HCT116 (cell line): ENCODE measurements at regions not wholly inside any gene's neighbourhood (a gene's known extent, or its start where the extent isn't known, plus 50 kb on each side); places are given as distances from the start of the nearest gene placed in this dataset.

Experiments used
- ATAC-seq: fragments of 200-7000 bp; cut with Tn5 transposase; 2 replicates; pipeline ENCODE4 v1.9.1; 2020; ENCODE audit warnings: mild to moderate bottlenecking, moderate library complexity
- BruUV-seq: library from RNA; stranded (reverse); fragments of 400-500 nt; replicated peaks from 2 replicates; lab custom pipeline; 2021; lab: Mats Ljungman, UMichigan
- CTCF ChIA-PET: fragments of 300-600 bp; sonication (Branson Sonifier 250); formaldehyde crosslinking; loops from one replicate; lab custom pipeline; 2021; ENCODE audit warnings: antibody characterized with exemption; lab: Charles Lee
- POLR2A ChIA-PET: fragments of 300-600, 350-600 bp; sonication (Branson Sonifier 250); formaldehyde crosslinking; loops from one replicate; lab custom pipeline; 2021; ENCODE audit warnings: antibody characterized with exemption; lab: Charles Lee
- RAD21 ChIA-PET, 2 experiments: fragments of 300-600 bp; sonication (Branson Sonifier 250); formaldehyde crosslinking; loops; one replicate each; lab custom pipeline; 2023; ENCODE audit warnings: low total read pairs in 2 of 2; ENCODE audit not compliant: uncharacterized antibody in 2 of 2, unreplicated experiment in 2 of 2, low non-redundant PET in 1 of 2; lab: Charles Lee
- DNase-seq: peaks from one replicate; pipeline ENCODE4 v3.0.0-alpha.2; 2010; ENCODE audit warnings: low read depth, low spot score
- H2AFZ ChIP-seq: fragments of 200-600 bp; shearing (Covaris generic), sonication (generic); 2 replicates; pipeline ENCODE4 v1.6.1; 2017; ENCODE audit warnings: low read depth, mixed run types, mixed read lengths, antibody characterized with exemption, low read length; ENCODE audit not compliant: poor library complexity, severe bottlenecking
- H3K27ac ChIP-seq: 2 replicates; pipeline ENCODE4 v1.5.1; 2012; ENCODE audit warnings: low read depth, low read length
- H3K27me3 ChIP-seq: fragments of 200-600 bp; sonication (generic); 2 replicates; pipeline ENCODE4 v1.6.1; 2016; ENCODE audit warnings: mixed run types, low read length, mixed read lengths; ENCODE audit not compliant: insufficient read depth
- H3K36me3 ChIP-seq, 2 experiments: fragments of 200-500 bp in 1 of 2; fragments of 200-600 bp in 1 of 2; sonication (Bioruptor generic) in 1 of 2; sonication (generic) in 1 of 2; 2 replicates each; pipeline versions ENCODE4 v1.5.1 to v1.6.1; 2014 to 2016; ENCODE audit warnings: low read length in 2 of 2, inconsistent platforms in 1 of 2, mixed read lengths in 1 of 2, mixed run types in 1 of 2; ENCODE audit not compliant: insufficient read depth in 2 of 2, control insufficient read depth in 1 of 2
- H3K4me1 ChIP-seq, 2 experiments: fragments of 200-600 bp in 1 of 2; sonication (generic) in 1 of 2; 2 replicates each; pipeline versions ENCODE4 v1.5.1 to v1.6.1; 2012 to 2017; ENCODE audit warnings: low read length in 2 of 2, inconsistent platforms in 1 of 2, mild to moderate bottlenecking in 1 of 2, mixed read lengths in 1 of 2, mixed run types in 1 of 2, moderate library complexity in 1 of 2; ENCODE audit not compliant: insufficient read depth in 2 of 2, control insufficient read depth in 1 of 2
- H3K4me2 ChIP-seq: fragments of 200-600 bp; sonication (generic); 2 replicates; pipeline ENCODE4 v1.6.1; 2017; ENCODE audit warnings: mixed run types, low read length, mixed read lengths
- H3K4me3 ChIP-seq, 2 experiments: fragments of 200-600 bp in 1 of 2; sonication (generic) in 1 of 2; replicated peaks in 1 of 2; 2 replicates each; pipeline ENCODE4 v1.5.1; 2011 to 2016; ENCODE audit warnings: low read length in 2 of 2, control low read depth in 1 of 2, low read depth in 1 of 2, mild to moderate bottlenecking in 1 of 2, mixed read lengths in 1 of 2, mixed run types in 1 of 2
- H3K79me2 ChIP-seq: fragments of 200-600 bp; sonication (generic); 2 replicates; pipeline ENCODE4 v1.6.1; 2017; ENCODE audit warnings: mild to moderate bottlenecking, mixed run types, low read length, moderate library complexity, mixed read lengths; ENCODE audit not compliant: insufficient read depth
- H3K9ac ChIP-seq: fragments of 200-600 bp; sonication (generic); 2 replicates; pipeline ENCODE4 v1.6.1; 2016; ENCODE audit warnings: low read length, mixed read lengths
- H3K9me2 ChIP-seq: fragments of 200-600 bp; sonication (generic), shearing (Covaris generic); 2 replicates; pipeline ENCODE4 v1.6.1; 2017; ENCODE audit warnings: mixed run types, mild to moderate bottlenecking, moderate library complexity; ENCODE audit not compliant: insufficient read depth
- H3K9me3 ChIP-seq, 2 experiments: fragments of 200-500 bp in 1 of 2; fragments of 200-600 bp in 1 of 2; sonication (Bioruptor generic) in 1 of 2; sonication (generic) in 1 of 2; 2 replicates each; pipeline ENCODE4 v1.6.1; 2014 to 2017; ENCODE audit warnings: low read length in 2 of 2, mixed read lengths in 2 of 2, inconsistent platforms in 1 of 2, low read depth in 1 of 2, mild to moderate bottlenecking in 1 of 2, mixed run types in 1 of 2, moderate library complexity in 1 of 2; ENCODE audit not compliant: control insufficient read depth in 1 of 2, insufficient read depth in 1 of 2
- H4K20me1 ChIP-seq: fragments of 200-600 bp; sonication (generic), shearing (Covaris generic); 2 replicates; pipeline ENCODE4 v1.6.1; 2017; ENCODE audit warnings: mixed run types, mild to moderate bottlenecking, moderate library complexity; ENCODE audit not compliant: insufficient read depth
- CEBPB ChIP-seq: IDR thresholded peaks from 2 replicates; pipeline ENCODE4 v1.6.1; 2012; ENCODE audit warnings: low read depth
- EGR1 ChIP-seq: IDR thresholded peaks from 2 replicates; pipeline ENCODE4 v1.6.1; 2012; ENCODE audit warnings: low read depth
- EZH2 ChIP-seq: fragments of 200-600 bp; sonication (generic); IDR thresholded peaks from 2 replicates; pipeline ENCODE4 v1.6.1; 2017; ENCODE audit warnings: antibody characterized with exemption, mixed run types
- JUND ChIP-seq: IDR thresholded peaks from 2 replicates; pipeline ENCODE4 v1.6.1; 2012
- REST ChIP-seq: IDR thresholded peaks from 2 replicates; pipeline ENCODE4 v1.6.1; 2012; ENCODE audit warnings: low read depth
- SIN3A ChIP-seq: IDR thresholded peaks from 2 replicates; pipeline ENCODE4 v1.6.1; 2012; ENCODE audit warnings: low read depth
- SP1 ChIP-seq: IDR thresholded peaks from 2 replicates; pipeline ENCODE4 v1.6.1; 2012; ENCODE audit warnings: low read depth
- TCF7L2 ChIP-seq: IDR thresholded peaks from 2 replicates; pipeline ENCODE4 v1.7.0; 2011; ENCODE audit warnings: borderline replicate concordance, inconsistent platforms; ENCODE audit not compliant: insufficient read depth, insufficient read length; ENCODE audit errors: extremely low read depth
- YY1 ChIP-seq: IDR thresholded peaks from 2 replicates; pipeline ENCODE4 v1.6.1; 2011; ENCODE audit warnings: low read length, low read depth, moderate library complexity, mild to moderate bottlenecking; ENCODE audit not compliant: insufficient replicate concordance; ENCODE audit errors: extremely low read depth
- ZBTB33 ChIP-seq: IDR thresholded peaks from 2 replicates; pipeline ENCODE4 v1.6.1; 2011; ENCODE audit warnings: mild to moderate bottlenecking, low read length, moderate library complexity; ENCODE audit not compliant: insufficient replicate concordance; ENCODE audit errors: extremely low read depth
- intact Hi-C: fragments of 100-400 bp; cut with micrococcal nuclease; formaldehyde crosslinking; loops from 2 replicates; pipeline ENCODE4 v1.10.0; 2022
- TF ChIP-seq, protein P1 (sequence below): IDR thresholded peaks from 2 replicates; pipeline ENCODE4 v1.6.1; 2012
- TF ChIP-seq, protein P2 (sequence below): IDR thresholded peaks from 2 replicates; pipeline ENCODE4 v1.6.1; 2012
- TF ChIP-seq, protein P3 (sequence below), 3 experiments: fragments of 200-600 bp in 1 of 3; sonication (generic) in 1 of 3; IDR thresholded peaks in 2 of 3; conservative IDR thresholded peaks in 1 of 3; 2 replicates each; pipeline ENCODE4 v1.5.1; 2012 to 2017; ENCODE audit warnings: low read depth in 2 of 3, low read length in 2 of 3, antibody characterized with exemption in 1 of 3, borderline replicate concordance in 1 of 3, control low read depth in 1 of 3, mild to moderate bottlenecking in 1 of 3, mixed read lengths in 1 of 3, mixed run types in 1 of 3, moderate library complexity in 1 of 3; ENCODE audit not compliant: insufficient read depth in 1 of 3

DNA sequence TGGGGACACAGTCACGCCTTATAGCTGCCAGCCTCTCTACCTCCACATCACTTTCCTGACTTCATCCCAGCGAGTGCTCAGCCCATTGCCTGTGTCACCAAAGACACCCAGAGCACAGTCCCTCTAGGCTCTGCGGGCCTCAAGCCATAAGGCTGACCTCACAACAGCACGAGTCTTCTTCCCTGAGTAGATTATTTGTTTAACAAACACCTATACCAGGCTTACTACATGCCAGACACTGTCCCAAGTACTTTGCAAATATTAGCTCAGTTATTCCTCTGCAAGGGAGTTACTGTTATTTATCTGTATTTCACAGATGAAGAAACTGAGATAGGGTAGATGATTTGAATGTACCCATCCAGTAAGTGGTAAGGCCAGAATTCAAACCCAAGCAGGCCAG, 504.3 kb downstream of the COG6 start:
- H4K20me1 ChIP-seq = no peaks in the 10 kb centered on the region
- ChIA-PET RAD21 (no interaction called here), CTCF (no interaction called here), POLR2A (no interaction called here)
- BruUV-seq = no TSS peak
- no peaks in the 10 kb centered on the region for H3K9me3 ChIP-seq
- no peak overlapping the region for H3K4me2 ChIP-seq
- no peaks in the 10 kb centered on the region for H3K79me2 ChIP-seq
- H2AFZ ChIP-seq = no peak overlapping the region
- H3K27me3 ChIP-seq = no peaks in the 10 kb centered on the region
- H3K27ac ChIP-seq = no peak overlapping the region
- intact Hi-C loops = no loop called here
- no peak overlapping the region for H3K4me3 ChIP-seq
- no peak for TF ChIP-seq SIN3A
- TF ChIP-seq ZBTB33 = no peak
- TF ChIP-seq SP1 = no peak
- no peak for TF ChIP-seq CEBPB
- TF ChIP-seq, protein P1, sequence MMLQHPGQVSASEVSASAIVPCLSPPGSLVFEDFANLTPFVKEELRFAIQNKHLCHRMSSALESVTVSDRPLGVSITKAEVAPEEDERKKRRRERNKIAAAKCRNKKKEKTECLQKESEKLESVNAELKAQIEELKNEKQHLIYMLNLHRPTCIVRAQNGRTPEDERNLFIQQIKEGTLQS = no peak
- TF ChIP-seq TCF7L2 = no peak
- TF ChIP-seq EGR1 = no peak
- TF ChIP-seq EZH2 = no peak
- TF ChIP-seq, protein P2, sequence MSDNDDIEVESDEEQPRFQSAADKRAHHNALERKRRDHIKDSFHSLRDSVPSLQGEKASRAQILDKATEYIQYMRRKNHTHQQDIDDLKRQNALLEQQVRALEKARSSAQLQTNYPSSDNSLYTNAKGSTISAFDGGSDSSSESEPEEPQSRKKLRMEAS = no peak
- TF ChIP-seq YY1 = no peak
- no peak for TF ChIP-seq REST
- TF ChIP-seq JUND = no peak
- TF ChIP-seq, protein P3, sequence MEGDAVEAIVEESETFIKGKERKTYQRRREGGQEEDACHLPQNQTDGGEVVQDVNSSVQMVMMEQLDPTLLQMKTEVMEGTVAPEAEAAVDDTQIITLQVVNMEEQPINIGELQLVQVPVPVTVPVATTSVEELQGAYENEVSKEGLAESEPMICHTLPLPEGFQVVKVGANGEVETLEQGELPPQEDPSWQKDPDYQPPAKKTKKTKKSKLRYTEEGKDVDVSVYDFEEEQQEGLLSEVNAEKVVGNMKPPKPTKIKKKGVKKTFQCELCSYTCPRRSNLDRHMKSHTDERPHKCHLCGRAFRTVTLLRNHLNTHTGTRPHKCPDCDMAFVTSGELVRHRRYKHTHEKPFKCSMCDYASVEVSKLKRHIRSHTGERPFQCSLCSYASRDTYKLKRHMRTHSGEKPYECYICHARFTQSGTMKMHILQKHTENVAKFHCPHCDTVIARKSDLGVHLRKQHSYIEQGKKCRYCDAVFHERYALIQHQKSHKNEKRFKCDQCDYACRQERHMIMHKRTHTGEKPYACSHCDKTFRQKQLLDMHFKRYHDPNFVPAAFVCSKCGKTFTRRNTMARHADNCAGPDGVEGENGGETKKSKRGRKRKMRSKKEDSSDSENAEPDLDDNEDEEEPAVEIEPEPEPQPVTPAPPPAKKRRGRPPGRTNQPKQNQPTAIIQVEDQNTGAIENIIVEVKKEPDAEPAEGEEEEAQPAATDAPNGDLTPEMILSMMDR (IDR thresholded peaks at IDR 0.05 in 2 of 3, conservative IDR thresholded peaks at IDR 0.05 in 1 of 3; ENCODE audit: borderline replicate concordance in 1 of 3, insufficient read depth in 1 of 3, low read depth in 2 of 3, low read length in 2 of 3) = no peak
- TF ChIP-seq, all 23 proteins: peak for 0
- no peak for ATAC-seq
- Histone ChIP-seq H3K9ac (no peak overlapping the region), H3K4me1 (peaks cover 2 to 13% of the 10 kb centered on the region in 2 experiments; a peak in 2 of 4 replicates), H3K9me2 (no peaks in the 10 kb centered on the region), H3K36me3 (no peaks in the 10 kb centered on the region)
- no peak for DNase-seq
